ENCODE measurements at regions not wholly inside any gene's neighbourhood (a gene's known extent, or its start where the extent isn't known, plus 50 kb on each side); places are given as distances from the start of the nearest gene placed in this dataset.

DNA sequence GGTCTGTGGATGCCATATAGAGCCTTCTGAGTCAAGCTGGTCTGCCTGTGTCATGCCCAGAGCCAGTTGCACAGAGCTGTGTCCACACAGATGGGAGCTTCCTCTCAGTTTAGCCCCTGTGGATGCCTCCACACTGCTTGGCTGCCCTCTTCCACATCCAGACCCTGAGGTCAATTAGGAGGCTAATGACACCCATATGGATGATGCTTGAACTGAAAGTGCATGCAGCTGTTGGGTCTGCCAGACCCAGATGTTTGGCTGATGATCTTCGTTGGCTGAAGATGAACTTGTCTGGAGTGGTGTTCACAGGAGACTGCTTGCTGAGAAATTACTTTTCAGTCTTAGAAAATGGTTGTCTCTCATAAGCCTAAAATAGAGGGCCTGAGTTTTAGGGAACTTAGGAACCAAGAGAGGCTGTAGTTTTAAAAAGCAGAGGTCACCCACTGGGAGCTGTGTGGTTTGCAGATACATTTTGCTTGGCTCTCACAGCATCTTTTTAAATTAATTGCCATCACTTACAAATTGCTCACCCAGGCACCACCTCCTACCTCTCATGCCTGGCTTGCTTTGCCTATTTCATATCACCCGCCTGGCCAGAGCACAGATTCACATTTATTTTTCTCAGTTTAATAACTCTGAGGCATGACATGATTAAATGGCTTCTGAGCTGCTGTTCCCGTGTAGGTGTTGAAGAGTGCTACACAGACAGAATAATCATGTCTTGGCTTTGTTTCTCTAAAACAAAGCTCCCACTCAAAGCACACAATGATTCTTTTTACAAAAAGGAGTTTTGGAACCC lies 176.1 kb downstream of the MINAR1 start:
- TF ChIP-seq CTCF (conservative IDR thresholded peaks at IDR 0.05 in 1 of 2, IDR thresholded peaks at IDR 0.05 in 1 of 2; ENCODE audit: low read depth in 1 of 2, low read length in 2 of 2) (no peak), EZH2 (IDR thresholded peaks at IDR 0.05; ENCODE audit: low read length, missing control alignments) (no peak)
